Naive thymus-derived CD4-positive, alpha-beta T cell (primary cell): ENCODE measurements at regions not wholly inside any gene's neighbourhood (a gene's known extent, or its start where the extent isn't known, plus 50 kb on each side); places are given as distances from the start of the nearest gene placed in this dataset.

Experiments
- ATAC-seq: fragments of 150-1000 bp; cut with Tn5 transposase; 2 replicates; pipeline ENCODE4 v1.10.0; 2021; ENCODE audit warnings: mild to moderate bottlenecking, moderate library complexity
- CTCF ChIA-PET: fragments of 350-600 bp; sonication (Branson Sonifier 250); formaldehyde crosslinking; loops from one replicate; lab custom pipeline; 2021; ENCODE audit warnings: antibody characterized with exemption; lab: Charles Lee
- POLR2A ChIA-PET: fragments of 350-600 bp; sonication (Branson Sonifier 250); formaldehyde crosslinking; loops from one replicate; lab custom pipeline; 2021; ENCODE audit warnings: antibody characterized with exemption, inconsistent platforms; lab: Charles Lee
- DNase-seq, 9 donors: peaks; one replicate each; pipeline versions ENCODE4 v3.0.0 to v3.0.0-alpha.2; 2020 to 2022; ENCODE audit warnings: mixed read lengths in 1 of 9
- H3K27ac ChIP-seq: one replicate; pipeline ENCODE4 v1.7.0; 2013; ENCODE audit warnings: mild to moderate bottlenecking, low read depth, low read length, moderate library complexity
- H3K27me3 ChIP-seq, 2 donors: one replicate each; pipeline ENCODE4 v1.7.0; 2013; ENCODE audit warnings: low read length in 2 of 2, mild to moderate bottlenecking in 2 of 2, moderate library complexity in 2 of 2; ENCODE audit not compliant: control insufficient read depth in 2 of 2, insufficient read depth in 2 of 2
- H3K36me3 ChIP-seq, 3 experiments: 1 replicate in 2 of 3; 2 replicates in 1 of 3; pipeline ENCODE4 v1.7.0; 2013; ENCODE audit warnings: low read length in 3 of 3, mild to moderate bottlenecking in 3 of 3, moderate library complexity in 1 of 3; ENCODE audit not compliant: insufficient read depth in 3 of 3, control insufficient read depth in 2 of 3
- H3K4me1 ChIP-seq, 2 donors: one replicate each; pipeline ENCODE4 v1.7.0; 2013; ENCODE audit warnings: low read length in 2 of 2, mild to moderate bottlenecking in 2 of 2, moderate library complexity in 1 of 2; ENCODE audit not compliant: control insufficient read depth in 2 of 2, insufficient read depth in 2 of 2
- H3K4me3 ChIP-seq: 2 replicates; pipeline ENCODE4 v1.7.0; 2013; ENCODE audit warnings: mild to moderate bottlenecking, low read length
- H3K9me3 ChIP-seq, 3 experiments: 1 replicate in 2 of 3; 2 replicates in 1 of 3; pipeline ENCODE4 v1.7.0; 2013; ENCODE audit warnings: low read length in 3 of 3; ENCODE audit not compliant: control insufficient read depth in 2 of 3
- H3K27ac Mint-ChIP-seq, 9 donors: one replicate each; pipeline ENCODE4 v1.8.0; 2020 to 2022; ENCODE audit warnings: mixed read lengths in 9 of 9, mild to moderate bottlenecking in 8 of 9, moderate library complexity in 5 of 9, inconsistent platforms in 2 of 9
- H3K27me3 Mint-ChIP-seq, 5 donors: one replicate each; pipeline ENCODE4 v1.8.0; 2021 to 2022; ENCODE audit warnings: mixed read lengths in 5 of 5, mild to moderate bottlenecking in 1 of 5
- H3K36me3 Mint-ChIP-seq, 5 donors: one replicate each; pipeline ENCODE4 v1.8.0; 2020 to 2022; ENCODE audit warnings: mixed read lengths in 5 of 5, mild to moderate bottlenecking in 3 of 5, inconsistent platforms in 1 of 5
- H3K4me1 Mint-ChIP-seq, 7 donors: one replicate each; pipeline ENCODE4 v1.8.0; 2020 to 2022; ENCODE audit warnings: mixed read lengths in 7 of 7, mild to moderate bottlenecking in 3 of 7, inconsistent platforms in 1 of 7
- H3K4me3 Mint-ChIP-seq, 10 donors: one replicate each; pipeline ENCODE4 v1.8.0; 2020 to 2022; ENCODE audit warnings: mild to moderate bottlenecking in 10 of 10, mixed read lengths in 10 of 10, moderate library complexity in 6 of 10, inconsistent platforms in 2 of 10
- H3K9me3 Mint-ChIP-seq, 11 donors: one replicate each; pipeline ENCODE4 v1.8.0; 2020 to 2022; ENCODE audit warnings: mixed read lengths in 11 of 11, mild to moderate bottlenecking in 4 of 11, inconsistent platforms in 1 of 11, moderate library complexity in 1 of 11
- intact Hi-C, 2 donors: fragments of 100-400 bp; cut with micrococcal nuclease; formaldehyde crosslinking; loops; one replicate each; pipeline ENCODE4 v1.15.1; 2023

DNA sequence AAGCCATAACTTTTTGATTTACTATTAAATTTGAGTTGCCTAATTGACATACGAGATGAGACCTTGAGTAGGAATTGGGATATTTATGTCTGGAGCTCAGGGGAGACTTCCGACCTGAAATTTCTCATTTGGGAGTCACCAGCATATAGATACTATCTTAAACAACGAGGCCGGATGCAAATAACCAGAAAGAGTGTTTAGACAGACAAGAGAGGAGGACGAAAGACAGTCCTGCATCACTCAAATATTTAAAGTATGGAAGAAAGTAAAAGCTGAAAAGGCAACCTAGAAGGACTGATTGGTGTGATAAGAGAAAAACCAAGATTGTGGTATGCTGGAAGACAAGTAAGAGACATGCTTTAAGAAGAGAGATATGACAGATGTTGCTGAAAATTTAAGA is 675.0 kb upstream of the NUDT12 start:
- no peak for DNase-seq
- Histone ChIP-seq H3K27me3 (no peaks in the 10 kb centered on the region), H3K4me1 (no peaks in the 10 kb centered on the region), H3K36me3 (no peaks in the 10 kb centered on the region), H3K9me3 (no peaks in the 10 kb centered on the region), H3K27ac (no peak overlapping the region), H3K4me3 (no peak overlapping the region)
- intact Hi-C loops, result no loop called here
- Mint-ChIP-seq H3K27me3 (no peaks in the 10 kb centered on the region), H3K4me3 (no peak overlapping the region), H3K4me1 (no peaks in the 10 kb centered on the region), H3K27ac (no peak overlapping the region), H3K9me3 (peaks cover 0 to 6% (median 0%) of the 10 kb centered on the region in 11 donors), H3K36me3 (no peaks in the 10 kb centered on the region)
- POLR2A ChIA-PET, result no interaction called here
- CTCF ChIA-PET, result no interaction called here
- ATAC-seq, result no peak

DNA sequence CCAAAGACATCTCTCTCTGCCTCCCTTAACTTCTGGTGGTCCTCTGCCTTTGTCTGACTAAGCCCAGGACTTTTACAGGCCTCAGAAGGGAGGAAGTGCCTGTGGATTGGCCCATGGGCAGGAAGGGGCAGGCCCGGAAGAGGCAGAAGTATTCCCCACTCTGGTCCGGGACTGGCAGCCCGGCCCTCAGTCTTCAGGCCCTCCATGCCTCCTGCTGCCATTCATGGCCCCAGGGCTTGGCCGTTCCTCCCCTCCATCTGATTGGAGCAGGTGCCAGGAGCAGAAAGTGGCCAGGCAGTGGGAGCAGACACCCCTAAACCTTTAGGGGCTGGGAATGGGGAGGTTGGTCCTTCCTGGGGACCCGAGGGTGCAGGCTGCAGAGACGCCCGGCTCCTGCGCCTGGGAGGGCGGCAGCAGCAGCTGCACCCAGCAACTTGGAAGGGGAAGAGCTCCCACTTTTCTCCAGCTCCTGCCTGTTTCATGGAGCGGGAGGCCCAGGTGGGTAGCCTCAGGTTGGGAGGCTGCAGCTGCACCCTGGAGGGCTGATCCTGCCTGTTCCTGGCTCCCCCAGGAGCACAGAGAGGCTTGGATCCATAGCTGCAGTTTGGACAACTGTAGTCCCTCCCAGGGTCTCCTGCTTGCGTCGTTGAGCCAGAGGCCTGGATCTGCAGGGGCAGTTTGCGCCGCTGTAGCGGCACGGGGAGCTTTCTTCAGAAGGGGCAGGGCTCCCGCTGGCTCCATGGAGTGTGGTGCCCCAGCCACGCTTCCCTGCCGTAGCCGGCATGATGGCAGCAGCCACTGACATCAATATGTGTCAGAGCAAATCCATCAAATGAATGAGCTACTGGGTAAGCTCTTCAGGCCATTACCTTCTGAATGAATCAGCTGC is 661.5 kb upstream of the NUDT12 start:
- no peaks in the 10 kb centered on the region for H3K27me3 Mint-ChIP-seq
- CTCF ChIA-PET, result no interaction called here
- H3K27ac Mint-ChIP-seq, result no peak overlapping the region
- ATAC-seq (no peak), DNase-seq (no peak)
- Histone ChIP-seq H3K4me3 (no peak overlapping the region), H3K27ac (no peak overlapping the region), H3K4me1 (no peaks in the 10 kb centered on the region), H3K36me3 (no peaks in the 10 kb centered on the region), H3K27me3 (no peaks in the 10 kb centered on the region), H3K9me3 (no peaks in the 10 kb centered on the region)
- intact Hi-C loops, result no loop called here
- POLR2A ChIA-PET, result no interaction called here
- no peaks in the 10 kb centered on the region for H3K4me1 Mint-ChIP-seq
- H3K4me3 Mint-ChIP-seq, result no peak overlapping the region
- no peaks in the 10 kb centered on the region for H3K36me3 Mint-ChIP-seq
- H3K9me3 Mint-ChIP-seq, result peaks cover 0 to 4% (median 0%) of the 10 kb centered on the region in 11 donors

DNA sequence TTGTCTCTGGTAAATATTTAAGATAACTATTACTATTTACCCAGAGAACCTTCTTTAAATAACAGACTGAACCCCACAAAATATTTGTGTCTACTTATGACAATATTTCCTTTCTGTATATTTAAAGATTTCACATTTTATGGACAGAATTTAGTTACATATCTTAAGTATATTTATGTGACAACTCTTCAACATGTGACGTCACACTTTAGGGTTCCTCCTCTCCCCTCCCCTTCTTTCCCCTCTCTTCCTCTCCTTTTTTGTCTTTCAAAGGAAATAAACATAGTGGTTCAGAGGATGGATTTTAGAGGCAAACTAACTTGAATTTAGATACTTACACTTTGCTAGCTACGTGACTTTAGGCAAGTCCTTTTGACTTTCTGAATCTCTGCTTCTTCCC is 655.6 kb upstream of the NUDT12 start:
- Mint-ChIP-seq H3K4me3 (no peak overlapping the region), H3K27me3 (no peaks in the 10 kb centered on the region), H3K27ac (no peak overlapping the region), H3K36me3 (no peaks in the 10 kb centered on the region), H3K4me1 (no peaks in the 10 kb centered on the region), H3K9me3 (peaks cover 0 to 8% (median 3%) of the 10 kb centered on the region in 11 donors)
- intact Hi-C loops, result no loop called here
- no peak for ATAC-seq
- POLR2A ChIA-PET, result no interaction called here
- no peaks in the 10 kb centered on the region for H3K27me3 ChIP-seq
- no peak for DNase-seq
- H3K9me3 ChIP-seq, result no peaks in the 10 kb centered on the region
- CTCF ChIA-PET, result no interaction called here
- no peaks in the 10 kb centered on the region for H3K4me1 ChIP-seq
- no peak overlapping the region for H3K4me3 ChIP-seq
- H3K27ac ChIP-seq, result no peak overlapping the region
- H3K36me3 ChIP-seq, result no peaks in the 10 kb centered on the region

DNA sequence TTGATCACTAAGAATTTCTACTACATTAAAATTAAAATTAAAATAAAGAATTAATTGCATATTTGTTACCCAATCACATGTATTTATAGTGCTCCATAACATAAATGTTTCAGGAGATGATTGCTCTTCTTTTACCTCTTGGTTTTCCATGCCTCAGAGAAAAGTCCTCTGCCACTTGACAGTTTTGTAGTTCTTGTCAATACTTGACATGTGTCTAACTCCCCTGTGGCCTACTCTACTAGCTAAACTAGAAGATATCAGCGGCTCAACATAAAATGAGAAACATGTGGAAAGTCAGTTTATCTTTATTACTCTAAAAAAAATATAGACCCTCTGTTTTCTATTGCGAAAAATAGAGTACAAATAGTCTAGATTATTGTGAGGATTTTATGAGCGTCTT is 650.6 kb upstream of the NUDT12 start:
- no peak for ATAC-seq
- H3K4me3 Mint-ChIP-seq, result no peak overlapping the region
- CTCF ChIA-PET, result no interaction called here

DNA sequence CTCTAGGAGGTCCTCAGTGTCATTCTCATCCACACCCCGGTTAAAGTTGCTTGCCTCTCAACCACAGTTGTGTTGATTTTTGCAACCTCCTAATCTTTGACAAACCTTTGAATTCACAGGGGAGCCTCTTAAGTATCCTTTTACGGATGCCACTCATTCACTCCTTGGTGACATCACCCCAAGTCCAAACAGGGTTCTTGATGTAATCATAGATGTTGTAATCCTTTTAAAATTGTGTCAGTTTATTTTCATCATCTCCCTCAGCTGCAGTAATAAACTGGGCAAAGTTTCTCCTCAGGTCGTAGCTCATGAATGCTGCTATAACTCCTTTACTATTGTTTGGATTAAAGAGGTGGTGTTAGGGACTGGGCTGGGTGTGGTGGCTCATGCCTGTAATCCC is 637.2 kb upstream of the NUDT12 start:
- Histone ChIP-seq H3K36me3 (no peaks in the 10 kb centered on the region), H3K27ac (no peak overlapping the region), H3K4me1 (no peaks in the 10 kb centered on the region), H3K9me3 (no peaks in the 10 kb centered on the region), H3K27me3 (no peaks in the 10 kb centered on the region), H3K4me3 (no peak overlapping the region)
- Mint-ChIP-seq H3K27me3 (no peaks in the 10 kb centered on the region), H3K4me3 (no peak overlapping the region), H3K36me3 (no peaks in the 10 kb centered on the region), H3K9me3 (peaks cover 0 to 12% (median 0%) of the 10 kb centered on the region in 11 donors), H3K4me1 (no peaks in the 10 kb centered on the region), H3K27ac (no peak overlapping the region)
- ATAC-seq (no peak), DNase-seq (no peak)
- POLR2A ChIA-PET, result no interaction called here
- intact Hi-C loops, result no loop called here
- CTCF ChIA-PET, result no interaction called here

More for the DNA sequence above, 650.6 kb upstream of the NUDT12 start:
- no peaks in the 10 kb centered on the region for H3K27me3 Mint-ChIP-seq
- intact Hi-C loops, result no loop called here
- H3K4me1 Mint-ChIP-seq, result no peaks in the 10 kb centered on the region
- POLR2A ChIA-PET, result no interaction called here
- Histone ChIP-seq H3K9me3 (no peaks in the 10 kb centered on the region), H3K27me3 (no peaks in the 10 kb centered on the region), H3K27ac (no peak overlapping the region), H3K4me1 (no peaks in the 10 kb centered on the region), H3K36me3 (no peaks in the 10 kb centered on the region), H3K4me3 (no peak overlapping the region)
- no peak for DNase-seq
- H3K36me3 Mint-ChIP-seq, result no peaks in the 10 kb centered on the region
- no peak overlapping the region for H3K27ac Mint-ChIP-seq
- peaks cover 0 to 25% (median 3%) of the 10 kb centered on the region in 11 donors for H3K9me3 Mint-ChIP-seq

DNA sequence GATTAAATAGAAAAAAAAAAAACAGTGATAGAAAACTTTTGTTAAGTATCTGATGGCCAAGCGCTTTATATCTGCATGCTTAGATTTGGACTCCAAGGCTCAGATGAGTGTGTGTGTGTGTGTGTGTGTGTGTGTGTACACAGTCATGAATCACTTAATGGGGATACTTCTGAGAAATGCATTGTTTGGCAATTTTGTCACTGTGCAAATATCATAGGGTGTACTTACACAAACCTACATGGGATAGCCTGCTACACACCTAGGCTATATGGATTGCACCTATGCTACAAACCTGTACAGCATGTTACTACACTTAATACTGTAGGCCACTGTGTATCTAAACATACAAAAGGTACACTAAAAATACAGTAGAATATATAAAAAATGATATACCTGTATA is 635.6 kb upstream of the NUDT12 start:
- H3K27ac ChIP-seq, result no peak overlapping the region
- H3K9me3 ChIP-seq, result no peaks in the 10 kb centered on the region
- peaks cover 0 to 12% (median 0%) of the 10 kb centered on the region in 11 donors for H3K9me3 Mint-ChIP-seq
- H3K4me3 Mint-ChIP-seq, result no peak overlapping the region
- no peaks in the 10 kb centered on the region for H3K4me1 Mint-ChIP-seq
- H3K36me3 ChIP-seq, result no peaks in the 10 kb centered on the region
- H3K4me3 ChIP-seq, result no peak overlapping the region
- intact Hi-C loops, result no loop called here
- ChIA-PET CTCF (no interaction called here), POLR2A (no interaction called here)
- no peaks in the 10 kb centered on the region for H3K27me3 ChIP-seq
- H3K36me3 Mint-ChIP-seq, result no peaks in the 10 kb centered on the region
- DNase-seq, result no peak
- H3K27me3 Mint-ChIP-seq, result no peaks in the 10 kb centered on the region
- no peaks in the 10 kb centered on the region for H3K4me1 ChIP-seq
- H3K27ac Mint-ChIP-seq, result no peak overlapping the region
- ATAC-seq, result no peak

DNA sequence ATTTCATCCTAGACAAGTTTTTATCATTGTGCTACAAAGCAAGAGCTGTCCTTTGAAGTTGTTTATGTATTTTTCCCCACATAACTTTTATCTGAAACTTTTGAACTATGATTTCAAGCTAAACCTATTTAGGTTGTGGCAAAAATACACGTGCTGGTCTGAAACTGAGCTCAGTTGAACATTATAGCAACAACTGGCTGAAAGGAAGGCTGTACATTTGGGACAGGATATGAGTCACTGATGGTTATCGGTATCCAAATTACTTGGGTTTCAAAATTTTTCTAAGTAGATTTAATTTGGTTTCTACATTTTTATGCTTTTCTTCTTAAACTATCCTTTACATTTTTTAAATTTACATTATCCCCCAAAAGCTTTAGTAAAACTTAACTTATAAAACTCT is 627.3 kb upstream of the NUDT12 start:
- Mint-ChIP-seq H3K9me3 (peaks cover 0 to 30% (median 12%) of the 10 kb centered on the region in 11 donors), H3K4me1 (no peaks in the 10 kb centered on the region), H3K27ac (no peak overlapping the region), H3K4me3 (no peak overlapping the region), H3K27me3 (no peaks in the 10 kb centered on the region), H3K36me3 (no peaks in the 10 kb centered on the region)
- no peaks in the 10 kb centered on the region for H3K4me1 ChIP-seq
- no peaks in the 10 kb centered on the region for H3K27me3 ChIP-seq
- ATAC-seq, result no peak
- H3K27ac ChIP-seq, result no peak overlapping the region
- intact Hi-C loops, result no loop called here
- ChIA-PET CTCF (no interaction called here), POLR2A (interaction anchor here (0.8 kb wide), 1 partner anchor 190 kb away, joined by 3 read pairs; no protein-coding TSS in a partner anchor)
- no peaks in the 10 kb centered on the region for H3K36me3 ChIP-seq
- H3K9me3 ChIP-seq, result peaks cover 0 to 14% (median 0%) of the 10 kb centered on the region in 3 experiments
- no peak overlapping the region for H3K4me3 ChIP-seq
- DNase-seq, result no peak
